Activated naive CD8-positive, alpha-beta T cell treated with anti-CD3 and anti-CD28 coated beads, Interleukin-2, amount 10 ng/mL, durations not matched to agents 7 days and 5 days (primary cell): ENCODE measurements at regions not wholly inside any gene's neighbourhood (a gene's known extent, or its start where the extent isn't known, plus 50 kb on each side); places are given as distances from the start of the nearest gene placed in this dataset.

ENCODE experiments used
- ATAC-seq: fragments of 150-1000 bp; cut with Tn5 transposase; one replicate; pipeline ENCODE4 v1.10.0; 2021; ENCODE audit warnings: low read depth, moderate library complexity
- POLR2A ChIA-PET: fragments of 350-600 bp; sonication (Branson Sonifier 250); formaldehyde crosslinking; loops from one replicate; lab custom pipeline; 2021; ENCODE audit warnings: antibody characterized with exemption; lab: Charles Lee
- DNase-seq: peaks from one replicate; pipeline ENCODE4 v3.0.0; 2021
- H3K27ac Mint-ChIP-seq: one replicate; pipeline ENCODE4 v1.8.0; 2022; ENCODE audit warnings: mild to moderate bottlenecking, mixed read lengths
- H3K27me3 Mint-ChIP-seq: one replicate; pipeline ENCODE4 v1.8.0; 2022; ENCODE audit warnings: mild to moderate bottlenecking, moderate library complexity, mixed read lengths
- H3K36me3 Mint-ChIP-seq: one replicate; pipeline ENCODE4 v1.8.0; 2021; ENCODE audit warnings: mild to moderate bottlenecking, mixed read lengths
- H3K4me1 Mint-ChIP-seq: one replicate; pipeline ENCODE4 v1.8.0; 2021; ENCODE audit warnings: mixed read lengths
- H3K4me3 Mint-ChIP-seq: one replicate; pipeline ENCODE4 v1.8.0; 2022; ENCODE audit warnings: mild to moderate bottlenecking, moderate library complexity, mixed read lengths
- H3K9me3 Mint-ChIP-seq: one replicate; pipeline ENCODE4 v1.8.0; 2021; ENCODE audit warnings: mixed read lengths

DNA sequence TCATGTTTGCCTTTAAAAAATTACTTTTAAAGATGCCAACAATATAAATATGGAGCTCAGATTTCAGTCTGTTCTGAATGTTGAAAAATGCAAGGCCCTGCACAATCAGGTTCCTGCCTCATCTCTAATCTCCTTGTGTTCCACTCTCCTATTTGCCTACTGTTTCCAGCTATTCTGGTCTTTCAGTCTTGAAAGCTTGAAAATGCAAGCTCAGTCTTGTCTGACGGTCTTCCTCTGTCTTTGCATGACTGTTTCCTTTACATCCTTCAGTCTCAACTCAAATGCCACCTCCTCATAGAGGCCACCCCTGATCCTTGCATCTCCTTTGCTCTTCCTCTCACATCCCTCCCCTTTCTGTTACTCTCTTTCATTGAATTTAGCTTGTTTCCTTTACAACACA is 354.9 kb downstream of the KIF4B start:
- DNase-seq (no peak), ATAC-seq (no peak)
- no peak overlapping the region for H3K4me3 Mint-ChIP-seq
- POLR2A ChIA-PET = no interaction called here
- no peaks in the 10 kb centered on the region for H3K36me3 Mint-ChIP-seq
- no peaks in the 10 kb centered on the region for H3K9me3 Mint-ChIP-seq
- H3K27me3 Mint-ChIP-seq = no peaks in the 10 kb centered on the region
- no peaks in the 10 kb centered on the region for H3K4me1 Mint-ChIP-seq
- no peak overlapping the region for H3K27ac Mint-ChIP-seq

DNA sequence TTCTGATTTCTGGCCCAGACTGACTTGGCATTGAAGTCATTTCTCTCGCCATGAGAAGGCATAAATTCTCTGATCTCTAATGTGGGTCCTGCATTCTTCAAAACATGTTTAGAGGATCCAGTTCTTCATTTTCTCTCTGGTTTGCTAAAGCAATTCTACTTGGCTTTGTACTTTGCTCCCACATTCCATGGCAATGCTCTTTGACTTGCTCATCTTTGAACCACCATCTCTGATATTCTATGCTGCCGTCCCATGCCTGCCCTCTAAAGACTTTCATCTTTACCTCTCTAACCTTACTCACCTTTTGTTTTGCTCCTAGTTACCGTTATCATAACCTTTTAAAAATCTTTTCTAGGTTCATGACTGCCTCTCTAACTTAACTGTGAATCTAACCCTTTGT is 366.9 kb downstream of the KIF4B start:
- Mint-ChIP-seq H3K36me3 (no peaks in the 10 kb centered on the region), H3K9me3 (no peaks in the 10 kb centered on the region), H3K27me3 (no peaks in the 10 kb centered on the region), H3K4me1 (no peaks in the 10 kb centered on the region), H3K4me3 (no peak overlapping the region), H3K27ac (no peak overlapping the region)
- no peak for ATAC-seq
- DNase-seq = no peak
- POLR2A ChIA-PET = no interaction called here

DNA sequence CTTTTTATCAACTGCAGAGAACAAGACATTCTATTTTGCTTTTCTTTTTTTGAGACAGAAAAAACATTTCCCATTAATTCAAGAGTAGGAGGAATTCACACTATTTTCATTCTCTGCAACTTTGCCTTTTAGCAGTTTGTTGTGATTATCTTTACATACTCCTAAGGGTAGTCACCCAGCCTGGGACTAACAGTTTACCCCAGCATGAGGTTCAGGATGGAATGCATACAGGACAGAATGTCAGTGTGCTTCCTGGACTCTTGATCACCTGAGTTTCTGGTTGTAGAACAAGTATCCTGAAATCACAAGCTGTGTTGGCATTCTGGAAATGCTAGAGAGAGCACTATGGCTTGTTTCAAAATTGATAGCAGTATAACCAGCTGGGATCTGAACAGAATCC is 368.1 kb downstream of the KIF4B start:
- H3K9me3 Mint-ChIP-seq = no peaks in the 10 kb centered on the region
- no peaks in the 10 kb centered on the region for H3K4me1 Mint-ChIP-seq
- DNase-seq (no peak), ATAC-seq (no peak)
- no peak overlapping the region for H3K27ac Mint-ChIP-seq
- H3K27me3 Mint-ChIP-seq = no peaks in the 10 kb centered on the region
- no peak overlapping the region for H3K4me3 Mint-ChIP-seq
- POLR2A ChIA-PET = no interaction called here
- H3K36me3 Mint-ChIP-seq = no peaks in the 10 kb centered on the region

DNA sequence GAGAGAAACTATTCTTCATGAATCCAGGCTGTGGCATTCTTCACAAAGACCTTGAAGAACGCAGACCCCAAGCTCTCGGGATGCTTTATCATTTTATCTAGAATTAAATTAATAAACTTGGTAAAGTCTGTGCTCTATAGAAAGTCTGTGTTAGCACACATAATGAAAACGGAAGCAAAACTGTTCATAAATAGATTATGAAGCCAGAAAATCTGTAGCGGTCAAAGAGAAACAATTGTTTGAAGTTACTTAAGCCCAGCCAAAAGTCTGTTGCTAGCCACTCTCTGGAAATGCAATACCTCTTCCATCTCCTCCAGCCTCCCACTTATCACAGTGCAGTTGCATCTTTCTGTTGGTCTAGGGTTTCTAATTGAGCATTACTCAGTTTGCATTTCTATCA is 375.9 kb downstream of the KIF4B start:
- no peak overlapping the region for H3K27ac Mint-ChIP-seq
- no peak for ATAC-seq
- peaks cover 3% of the 10 kb centered on the region for H3K27me3 Mint-ChIP-seq
- H3K4me3 Mint-ChIP-seq = no peak overlapping the region
- no peaks in the 10 kb centered on the region for H3K9me3 Mint-ChIP-seq
- no peaks in the 10 kb centered on the region for H3K36me3 Mint-ChIP-seq
- no peak for DNase-seq
- POLR2A ChIA-PET = no interaction called here
- no peaks in the 10 kb centered on the region for H3K4me1 Mint-ChIP-seq

DNA sequence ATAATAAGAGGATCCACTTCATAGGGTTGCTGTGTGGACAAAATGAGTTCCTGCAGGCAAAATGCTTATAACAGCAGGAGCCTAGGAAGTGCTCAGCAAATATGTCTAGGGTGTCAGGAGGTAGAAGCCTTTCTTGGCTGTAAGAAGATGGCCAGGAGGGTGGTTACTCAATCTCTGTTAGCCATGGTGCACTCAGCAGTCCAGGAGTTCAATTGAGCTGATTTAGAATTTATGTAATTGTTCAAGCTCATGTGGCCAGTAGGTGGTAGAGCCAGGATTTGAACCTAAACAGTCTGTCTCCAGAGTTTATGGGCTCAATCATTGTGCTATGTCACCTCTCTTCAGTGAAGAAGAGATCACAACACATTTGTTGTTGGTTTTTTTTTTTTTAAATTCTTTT is 381.2 kb downstream of the KIF4B start:
- H3K4me1 Mint-ChIP-seq = no peaks in the 10 kb centered on the region

DNA sequence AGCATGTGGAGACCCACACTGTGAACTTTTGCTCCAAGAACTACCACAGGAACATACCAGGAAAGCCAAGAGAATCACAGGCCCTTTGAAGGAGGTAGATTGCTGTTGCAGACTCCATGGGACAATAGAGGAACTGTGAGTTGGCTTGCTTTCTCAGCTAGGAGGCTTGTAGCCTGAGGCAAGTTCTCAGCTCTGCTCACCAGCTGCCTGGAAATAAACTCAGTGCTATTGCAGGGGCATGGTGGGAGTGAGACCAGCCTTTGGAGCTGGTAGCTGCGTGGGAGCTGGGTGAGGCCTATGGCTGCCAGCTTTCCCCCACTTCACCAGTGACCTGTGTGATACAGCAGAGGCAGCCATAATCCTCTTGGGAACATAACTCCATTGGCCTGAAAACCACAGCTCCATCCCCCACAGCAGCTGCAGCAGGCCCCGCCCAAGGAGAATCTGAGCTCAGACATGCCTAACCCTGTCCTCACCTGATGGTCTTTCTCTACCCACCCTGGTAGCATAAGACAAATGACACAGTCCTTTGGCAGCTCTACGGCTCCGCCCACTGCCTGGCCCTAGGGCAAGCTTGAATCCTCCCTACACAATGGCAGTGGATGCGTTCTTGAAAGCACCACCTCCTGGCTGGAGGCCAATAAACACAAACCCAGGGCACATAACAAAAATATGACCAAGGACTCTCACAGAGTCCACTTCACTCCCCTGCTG is 389.5 kb downstream of the KIF4B start:
- Mint-ChIP-seq H3K4me1 (no peaks in the 10 kb centered on the region), H3K4me3 (no peak overlapping the region), H3K27ac (no peak overlapping the region), H3K27me3 (no peaks in the 10 kb centered on the region), H3K9me3 (peaks cover 1% of the 10 kb centered on the region), H3K36me3 (no peaks in the 10 kb centered on the region)
- POLR2A ChIA-PET = no interaction called here
- DNase-seq (no peak), ATAC-seq (no peak)

More for the DNA sequence above, 381.2 kb downstream of the KIF4B start:
- Mint-ChIP-seq H3K9me3 (no peaks in the 10 kb centered on the region), H3K36me3 (no peaks in the 10 kb centered on the region), H3K4me3 (no peak overlapping the region), H3K27ac (no peak overlapping the region), H3K27me3 (peaks cover 3% of the 10 kb centered on the region)
- POLR2A ChIA-PET = no interaction called here
- DNase-seq (no peak), ATAC-seq (no peak)

DNA sequence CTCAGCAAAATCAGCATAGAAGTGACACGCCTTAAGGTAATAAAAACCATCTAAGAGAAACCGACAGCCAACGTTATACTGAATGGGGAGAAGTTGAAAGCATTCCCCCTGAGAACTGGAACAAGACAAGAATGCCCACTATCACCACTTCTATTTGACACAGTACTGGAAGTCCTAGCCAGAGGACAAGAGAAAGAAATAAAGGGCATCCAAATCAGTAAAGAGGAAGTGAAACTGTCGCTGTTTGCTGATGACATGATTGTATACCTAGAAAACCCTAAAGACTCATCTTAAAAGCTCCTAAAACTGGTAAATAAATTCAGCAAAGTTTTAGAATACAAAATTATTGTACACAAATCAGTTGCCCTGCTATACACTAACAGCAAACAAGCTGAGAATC is 393.3 kb downstream of the KIF4B start:
- POLR2A ChIA-PET = no interaction called here
- no peaks in the 10 kb centered on the region for H3K36me3 Mint-ChIP-seq
- DNase-seq = no peak
- H3K9me3 Mint-ChIP-seq = peaks cover 1% of the 10 kb centered on the region
- H3K27ac Mint-ChIP-seq = no peak overlapping the region
- no peak overlapping the region for H3K4me3 Mint-ChIP-seq
- no peaks in the 10 kb centered on the region for H3K27me3 Mint-ChIP-seq
- no peak for ATAC-seq
- H3K4me1 Mint-ChIP-seq = no peaks in the 10 kb centered on the region

DNA sequence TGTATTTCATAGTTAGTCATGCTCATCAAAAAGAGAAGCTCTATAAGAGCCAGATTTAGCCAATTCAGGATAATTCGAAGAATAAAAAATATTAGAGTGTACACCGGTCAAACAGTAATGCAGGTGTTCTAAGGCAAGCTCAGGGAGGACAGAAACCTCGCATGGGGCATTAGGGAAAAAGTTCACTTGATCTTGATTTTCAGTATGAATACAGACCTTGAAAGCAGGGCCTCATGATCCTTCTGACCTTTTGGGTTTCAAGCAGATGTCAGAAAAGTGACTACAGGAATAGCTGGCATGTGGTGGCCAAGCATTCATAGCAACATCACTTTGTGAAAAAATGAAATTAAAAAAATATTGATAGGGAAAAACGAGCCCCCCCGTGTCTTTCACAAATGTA is 394.9 kb downstream of the KIF4B start:
- DNase-seq (no peak), ATAC-seq (no peak)
- H3K36me3 Mint-ChIP-seq = no peaks in the 10 kb centered on the region
- no peaks in the 10 kb centered on the region for H3K27me3 Mint-ChIP-seq
- no peak overlapping the region for H3K4me3 Mint-ChIP-seq
- no peak overlapping the region for H3K27ac Mint-ChIP-seq
- no peaks in the 10 kb centered on the region for H3K9me3 Mint-ChIP-seq
- no peaks in the 10 kb centered on the region for H3K4me1 Mint-ChIP-seq
- POLR2A ChIA-PET = no interaction called here

DNA sequence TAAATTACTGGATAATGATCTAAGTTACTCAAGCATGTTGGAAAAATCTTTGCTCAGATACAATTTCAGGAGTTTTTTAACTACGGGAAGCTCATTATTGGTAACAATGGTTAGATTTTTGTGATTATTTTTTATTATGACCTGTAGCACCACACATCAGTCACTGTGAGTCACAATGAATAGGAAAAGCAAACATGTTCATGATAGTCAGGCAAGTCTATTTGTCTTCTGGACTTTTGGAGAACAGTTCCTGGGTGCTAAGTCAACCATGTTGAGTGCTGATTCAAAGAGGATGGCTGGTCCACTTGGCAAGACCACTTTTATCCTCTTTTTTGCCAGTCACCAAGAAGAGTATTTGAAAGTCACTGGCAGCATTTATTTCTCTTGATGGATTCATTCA is 403.2 kb downstream of the KIF4B start:
- no peaks in the 10 kb centered on the region for H3K36me3 Mint-ChIP-seq
- no peaks in the 10 kb centered on the region for H3K4me1 Mint-ChIP-seq
- no peaks in the 10 kb centered on the region for H3K9me3 Mint-ChIP-seq
- no peaks in the 10 kb centered on the region for H3K27me3 Mint-ChIP-seq
- no peak overlapping the region for H3K27ac Mint-ChIP-seq
- ATAC-seq = no peak
- POLR2A ChIA-PET = no interaction called here
- DNase-seq = no peak
- no peak overlapping the region for H3K4me3 Mint-ChIP-seq

DNA sequence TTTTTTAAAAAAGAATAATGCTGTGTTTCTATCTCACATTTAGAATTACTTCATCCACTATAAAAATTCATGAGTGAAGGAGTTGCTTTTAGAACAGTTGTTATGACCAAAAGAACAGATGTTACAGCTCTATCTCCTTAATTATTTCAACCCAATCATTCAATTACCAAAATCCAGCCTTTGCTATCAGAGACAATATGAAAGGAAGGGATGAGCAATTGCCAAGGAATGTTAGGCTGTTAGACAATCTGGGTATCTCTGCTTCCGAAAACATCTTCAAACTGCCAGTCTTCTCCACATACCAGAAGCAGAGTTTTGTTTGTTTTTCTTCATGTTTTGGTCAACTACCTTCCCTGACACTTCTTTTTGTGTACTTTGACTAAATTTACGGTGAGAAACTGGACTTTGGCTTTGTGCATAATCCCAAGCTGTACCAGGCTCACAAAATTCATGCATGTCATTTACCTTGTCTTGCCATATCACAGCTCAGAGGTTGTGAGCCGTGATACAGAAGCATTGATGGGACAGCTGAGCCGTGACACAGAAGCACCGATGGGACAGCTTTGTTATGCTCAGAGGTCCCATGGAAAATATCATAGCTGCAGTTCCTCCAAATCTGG is 405.5 kb downstream of the KIF4B start:
- Mint-ChIP-seq H3K4me1 (no peaks in the 10 kb centered on the region), H3K36me3 (no peaks in the 10 kb centered on the region), H3K27ac (no peak overlapping the region), H3K9me3 (no peaks in the 10 kb centered on the region), H3K4me3 (no peak overlapping the region), H3K27me3 (no peaks in the 10 kb centered on the region)
- POLR2A ChIA-PET = no interaction called here
- no peak for DNase-seq
- ATAC-seq = no peak

DNA sequence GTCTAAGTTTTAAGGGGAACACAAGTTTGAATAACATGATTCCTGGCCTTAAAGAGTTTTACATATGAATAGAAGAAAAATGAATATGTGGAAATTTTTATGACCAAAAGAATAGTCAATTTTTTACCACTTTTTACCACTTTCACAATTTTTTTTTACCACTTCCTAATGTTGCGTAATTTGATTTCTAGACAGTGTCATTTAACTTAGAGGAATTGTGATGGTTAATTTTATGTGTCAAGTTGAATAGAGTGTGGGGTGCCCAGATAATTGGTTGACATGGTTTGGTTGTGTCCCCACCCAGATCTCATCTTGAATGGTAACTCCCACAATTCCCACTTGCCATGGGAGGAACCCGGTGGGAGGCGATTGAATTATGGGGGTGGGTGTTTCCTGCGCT is 416.6 kb downstream of the KIF4B start:
- no peak overlapping the region for H3K4me3 Mint-ChIP-seq
- no peaks in the 10 kb centered on the region for H3K9me3 Mint-ChIP-seq
- no peaks in the 10 kb centered on the region for H3K4me1 Mint-ChIP-seq
- no peaks in the 10 kb centered on the region for H3K27me3 Mint-ChIP-seq
- POLR2A ChIA-PET = no interaction called here
- no peak overlapping the region for H3K27ac Mint-ChIP-seq
- no peaks in the 10 kb centered on the region for H3K36me3 Mint-ChIP-seq
- ATAC-seq (no peak), DNase-seq (no peak)

DNA sequence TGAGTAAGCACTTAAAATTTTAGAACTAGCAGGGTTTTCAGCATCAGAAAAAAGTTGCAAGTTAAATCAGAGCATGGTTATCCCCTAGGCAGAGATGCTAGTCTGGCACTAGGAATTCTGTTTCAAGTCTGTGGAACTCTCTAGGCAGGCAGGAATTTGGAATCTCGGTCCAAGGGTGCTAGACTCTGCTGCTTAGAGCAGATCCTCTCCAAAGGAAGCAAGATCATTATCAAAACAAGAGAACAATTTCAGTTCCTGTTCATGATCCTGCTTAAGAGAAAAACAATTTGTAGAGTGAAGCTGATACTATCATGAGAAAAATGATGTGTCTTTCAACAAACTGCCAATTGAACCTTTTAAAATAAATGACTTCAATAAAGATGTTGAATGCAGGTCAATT is 420.7 kb downstream of the KIF4B start:
- DNase-seq = no peak
- no peaks in the 10 kb centered on the region for H3K36me3 Mint-ChIP-seq
- no peak for ATAC-seq
- H3K27me3 Mint-ChIP-seq = no peaks in the 10 kb centered on the region
- H3K9me3 Mint-ChIP-seq = no peaks in the 10 kb centered on the region
- H3K4me3 Mint-ChIP-seq = no peak overlapping the region
- no peaks in the 10 kb centered on the region for H3K4me1 Mint-ChIP-seq
- POLR2A ChIA-PET = no interaction called here
- H3K27ac Mint-ChIP-seq = no peak overlapping the region

DNA sequence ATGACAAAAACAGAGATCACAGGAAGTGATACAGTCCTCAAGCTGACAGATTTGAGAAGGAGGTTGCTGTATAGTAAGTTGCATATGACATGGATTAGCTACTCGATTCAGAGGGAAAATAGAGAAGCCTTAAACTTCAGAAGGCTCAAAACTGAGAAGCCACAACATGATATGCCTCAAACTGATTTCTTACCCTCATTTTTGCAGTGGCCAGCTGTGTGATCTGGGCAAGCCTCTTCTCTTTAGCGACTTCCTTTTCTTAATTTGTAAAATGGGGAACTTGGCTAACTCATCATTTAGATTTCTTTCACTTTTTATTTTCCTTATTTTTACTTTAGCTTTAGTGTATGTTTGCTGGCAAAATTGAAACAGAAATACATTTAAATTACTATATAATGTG is 421.1 kb downstream of the KIF4B start:
- DNase-seq (no peak), ATAC-seq (no peak)
- Mint-ChIP-seq H3K27me3 (no peaks in the 10 kb centered on the region), H3K27ac (no peak overlapping the region), H3K4me3 (no peak overlapping the region), H3K36me3 (no peaks in the 10 kb centered on the region), H3K4me1 (no peaks in the 10 kb centered on the region), H3K9me3 (peaks cover 2% of the 10 kb centered on the region)
- POLR2A ChIA-PET = no interaction called here

DNA sequence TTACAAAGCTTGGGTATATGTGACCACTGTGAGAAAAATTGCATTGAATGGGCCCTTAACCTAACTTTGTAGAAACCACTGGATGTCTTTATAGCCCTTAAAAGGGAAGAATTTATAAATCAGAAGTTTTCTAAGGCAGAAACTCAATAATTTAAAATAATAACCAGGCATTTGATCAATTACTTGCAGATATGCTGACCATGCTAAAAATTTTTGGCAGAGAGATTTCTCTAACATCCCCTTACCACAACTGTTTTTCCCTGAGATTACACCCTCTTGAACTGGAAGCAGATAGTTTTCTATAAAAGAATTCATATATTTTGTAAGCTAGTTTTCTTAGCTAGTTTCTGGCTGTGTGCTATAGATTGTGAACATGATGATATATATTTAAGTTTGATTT is 428.3 kb downstream of the KIF4B start:
- Mint-ChIP-seq H3K27ac (no peak overlapping the region), H3K36me3 (no peaks in the 10 kb centered on the region), H3K9me3 (peaks cover 5% of the 10 kb centered on the region), H3K4me1 (no peaks in the 10 kb centered on the region), H3K27me3 (no peaks in the 10 kb centered on the region), H3K4me3 (no peak overlapping the region)
- DNase-seq = no peak
- no peak for ATAC-seq
- POLR2A ChIA-PET = no interaction called here
